Endothelial cell of umbilical vein (primary cell): ENCODE measurements at regions not wholly inside any gene's neighbourhood (a gene's known extent, or its start where the extent isn't known, plus 50 kb on each side); places are given as distances from the start of the nearest gene placed in this dataset.

Experiments
- BruUV-seq: library from RNA; stranded (reverse); fragments of 400-500 nt; replicated peaks from 2 replicates; lab custom pipeline; 2021; lab: Mats Ljungman, UMichigan
- CTCF ChIA-PET: fragments of 300-600, 350-600 bp; sonication (Branson Sonifier 250); formaldehyde crosslinking; loops from one replicate; lab custom pipeline; 2021; ENCODE audit warnings: antibody characterized with exemption, inconsistent platforms; lab: Charles Lee
- POLR2A ChIA-PET: fragments of 300-600, 350-600 bp; sonication (Branson Sonifier 250); formaldehyde crosslinking; loops from one replicate; lab custom pipeline; 2021; ENCODE audit warnings: antibody characterized with exemption, inconsistent platforms; lab: Charles Lee
- DNase-seq: peaks from one replicate; pipeline ENCODE4 v3.0.0-alpha.2; 2011; ENCODE audit warnings: low read depth, low spot score
- FAIRE-seq: peaks from 2 replicates; lab custom pipeline; 2011; peaks lifted over from hg19 to GRCh38; lab: Jason Lieb, UNC
- H2AFZ ChIP-seq: 2 replicates; pipeline ENCODE4 v1.6.0; 2012; ENCODE audit warnings: low read depth, low read length, control low read depth, inconsistent platforms
- H3K27ac ChIP-seq: 2 replicates; pipeline ENCODE4 v1.5.1; 2011; ENCODE audit warnings: low read depth, mild to moderate bottlenecking, control low read depth, low read length, moderate library complexity; ENCODE audit not compliant: insufficient read depth
- H3K27me3 ChIP-seq, 2 experiments: 2 replicates each; pipeline versions ENCODE4 v1.6.0 to v1.6.1; 2011; ENCODE audit warnings: low read length in 2 of 2, mixed read lengths in 1 of 2; ENCODE audit not compliant: control insufficient read depth in 2 of 2, insufficient read depth in 2 of 2
- H3K36me3 ChIP-seq, 2 experiments: 2 replicates in 1 of 2; 3 replicates in 1 of 2; pipeline ENCODE4 v1.5.1; 2011; ENCODE audit warnings: low read length in 2 of 2, mild to moderate bottlenecking in 1 of 2, moderate library complexity in 1 of 2; ENCODE audit not compliant: control insufficient read depth in 2 of 2, insufficient read depth in 2 of 2; ENCODE audit errors: extremely low read depth in 1 of 2
- H3K4me1 ChIP-seq: 3 replicates; pipeline ENCODE4 v1.5.1; 2011; ENCODE audit warnings: mild to moderate bottlenecking, low read length; ENCODE audit not compliant: control insufficient read depth, insufficient read depth; ENCODE audit errors: extremely low read depth
- H3K4me2 ChIP-seq: 2 replicates; pipeline ENCODE4 v1.6.1; 2011; ENCODE audit warnings: low read length, control low read depth, mixed read lengths; ENCODE audit not compliant: insufficient read depth
- H3K4me3 ChIP-seq, 3 experiments: fragments of 200-600 bp in 1 of 3; sonication (generic), shearing (Covaris generic) in 1 of 3; replicated peaks in 1 of 3; 2 replicates each; pipeline ENCODE4 v1.5.1; 2011 to 2016; ENCODE audit warnings: control low read depth in 3 of 3, low read length in 3 of 3, mild to moderate bottlenecking in 2 of 3, inconsistent platforms in 1 of 3, low read depth in 1 of 3, moderate library complexity in 1 of 3; ENCODE audit not compliant: insufficient read depth in 1 of 3
- H3K79me2 ChIP-seq: 2 replicates; pipeline ENCODE4 v1.6.0; 2012; ENCODE audit warnings: low read length, inconsistent platforms; ENCODE audit not compliant: control insufficient read depth, insufficient read depth
- H3K9ac ChIP-seq: replicated peaks from 2 replicates; pipeline ENCODE3; 2011; ENCODE audit warnings: low read length, control low read depth; ENCODE audit not compliant: insufficient read depth; ENCODE audit errors: extremely low read depth
- H3K9me1 ChIP-seq: replicated peaks from 3 replicates; pipeline ENCODE4 v1.6.0; 2011; ENCODE audit warnings: mild to moderate bottlenecking, low read length; ENCODE audit not compliant: control insufficient read depth, insufficient read depth; ENCODE audit errors: extremely low read depth
- H3K9me3 ChIP-seq: replicated peaks from 2 replicates; pipeline ENCODE4 v1.5.1; 2012; ENCODE audit warnings: low read length, inconsistent platforms; ENCODE audit not compliant: control insufficient read depth, insufficient read depth
- H4K20me1 ChIP-seq: replicated peaks from 2 replicates; pipeline ENCODE3; 2011; ENCODE audit warnings: mild to moderate bottlenecking, low read length; ENCODE audit not compliant: control insufficient read depth, insufficient read depth; ENCODE audit errors: extremely low read depth
- EZH2 ChIP-seq: IDR thresholded peaks from 2 replicates; pipeline ENCODE4 v1.6.1; 2012; ENCODE audit warnings: borderline replicate concordance, low read depth, mild to moderate bottlenecking, moderate library complexity, low read length, inconsistent platforms; ENCODE audit not compliant: severe bottlenecking
- FOS ChIP-seq: IDR thresholded peaks from 2 replicates; pipeline ENCODE4 v1.6.1; 2011; ENCODE audit warnings: mild to moderate bottlenecking, low read length, moderate library complexity, borderline replicate concordance; ENCODE audit not compliant: insufficient read depth
- GATA2 ChIP-seq: IDR thresholded peaks from 2 replicates; pipeline ENCODE4 v1.7.0; 2011; ENCODE audit warnings: low read depth, mild to moderate bottlenecking, moderate library complexity, mixed read lengths, low read length; ENCODE audit not compliant: insufficient read length, insufficient read depth
- JUN ChIP-seq: IDR thresholded peaks from 2 replicates; pipeline ENCODE4 v1.6.1; 2011; ENCODE audit warnings: borderline replicate concordance, low read depth; ENCODE audit not compliant: insufficient read length, insufficient read depth
- MAX ChIP-seq: IDR thresholded peaks from 2 replicates; pipeline ENCODE4 v1.6.1; 2011; ENCODE audit not compliant: insufficient read depth, insufficient read length
- MYC ChIP-seq: IDR thresholded peaks from one replicate; pipeline ENCODE4 v1.6.1; 2011; ENCODE audit warnings: mild to moderate bottlenecking, low read depth, low read length
- POLR2A ChIP-seq: IDR thresholded peaks from 2 replicates; pipeline ENCODE4 v1.6.1; 2012; ENCODE audit warnings: low read depth, mild to moderate bottlenecking, control low read depth, low read length
- POLR2AphosphoS5 ChIP-seq: IDR thresholded peaks from 2 replicates; pipeline ENCODE4 v1.6.1; 2012; ENCODE audit warnings: low read depth, mild to moderate bottlenecking, control low read depth, low read length, moderate library complexity; ENCODE audit not compliant: insufficient read depth
- dilution Hi-C: fragments of 300-500 bp; cut with MboI; formaldehyde crosslinking; loops from one replicate; pipeline ENCODE4 v1.15.0; 2019; ENCODE audit warnings: low sequenced_read_pairs; ENCODE audit not compliant: extremely low pct_ligation_motif_present
- intact Hi-C: fragments of 100-400 bp; cut with micrococcal nuclease; formaldehyde crosslinking; loops from one replicate; pipeline ENCODE4 v1.10.0; 2022
- TF ChIP-seq, protein P1 (sequence below), 2 donors: IDR thresholded peaks; 1 replicate in 1 of 2; 2 replicates in 1 of 2; pipeline ENCODE4 v1.5.1; 2011; ENCODE audit warnings: low read length in 2 of 2, mild to moderate bottlenecking in 2 of 2, moderate library complexity in 2 of 2, control low read depth in 1 of 2, inconsistent platforms in 1 of 2, low read depth in 1 of 2; ENCODE audit not compliant: insufficient read depth in 1 of 2; ENCODE audit errors: extremely low read depth in 1 of 2

DNA sequence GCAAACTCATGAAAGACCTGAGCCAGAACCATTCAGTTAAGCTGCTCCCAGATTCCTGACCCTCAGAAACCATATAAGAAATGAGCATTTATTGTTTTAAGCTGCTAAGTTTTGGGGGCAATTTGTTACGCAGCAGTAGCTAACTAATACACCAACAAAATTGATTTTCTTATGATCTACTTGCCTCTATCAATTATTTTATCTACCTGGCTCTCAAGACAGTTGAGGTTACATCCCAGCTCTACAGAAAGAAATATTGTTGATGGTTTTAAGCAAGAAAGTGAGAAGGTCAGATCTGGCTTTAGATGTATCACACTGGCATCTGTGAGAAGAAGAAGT lies 103.1 kb upstream of the MDM1 start:
- POLR2A ChIA-PET, result no interaction called here
- dilution Hi-C loops, result no loop called here

More for the DNA sequence above, 103.1 kb upstream of the MDM1 start:
- Histone ChIP-seq H3K9me1 (no peaks in the 10 kb centered on the region), H3K79me2 (no peaks in the 10 kb centered on the region), H3K4me2 (no peak overlapping the region), H3K9ac (no peak overlapping the region), H4K20me1 (no peaks in the 10 kb centered on the region), H3K27me3 (no peaks in the 10 kb centered on the region), H3K9me3 (no peaks in the 10 kb centered on the region), H2AFZ (no peak overlapping the region), H3K4me1 (no peaks in the 10 kb centered on the region), H3K36me3 (no peaks in the 10 kb centered on the region), H3K27ac (no peak overlapping the region), H3K4me3 (no peak overlapping the region)
- FAIRE-seq (no peak), DNase-seq (no peak)
- no TSS peak for BruUV-seq
- TF ChIP-seq, protein P1, sequence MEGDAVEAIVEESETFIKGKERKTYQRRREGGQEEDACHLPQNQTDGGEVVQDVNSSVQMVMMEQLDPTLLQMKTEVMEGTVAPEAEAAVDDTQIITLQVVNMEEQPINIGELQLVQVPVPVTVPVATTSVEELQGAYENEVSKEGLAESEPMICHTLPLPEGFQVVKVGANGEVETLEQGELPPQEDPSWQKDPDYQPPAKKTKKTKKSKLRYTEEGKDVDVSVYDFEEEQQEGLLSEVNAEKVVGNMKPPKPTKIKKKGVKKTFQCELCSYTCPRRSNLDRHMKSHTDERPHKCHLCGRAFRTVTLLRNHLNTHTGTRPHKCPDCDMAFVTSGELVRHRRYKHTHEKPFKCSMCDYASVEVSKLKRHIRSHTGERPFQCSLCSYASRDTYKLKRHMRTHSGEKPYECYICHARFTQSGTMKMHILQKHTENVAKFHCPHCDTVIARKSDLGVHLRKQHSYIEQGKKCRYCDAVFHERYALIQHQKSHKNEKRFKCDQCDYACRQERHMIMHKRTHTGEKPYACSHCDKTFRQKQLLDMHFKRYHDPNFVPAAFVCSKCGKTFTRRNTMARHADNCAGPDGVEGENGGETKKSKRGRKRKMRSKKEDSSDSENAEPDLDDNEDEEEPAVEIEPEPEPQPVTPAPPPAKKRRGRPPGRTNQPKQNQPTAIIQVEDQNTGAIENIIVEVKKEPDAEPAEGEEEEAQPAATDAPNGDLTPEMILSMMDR (IDR thresholded peaks at IDR 0.05; ENCODE audit: extremely low read depth in 1 of 2, insufficient read depth in 1 of 2, low read depth in 1 of 2, low read length in 2 of 2), result no peak
- TF ChIP-seq MYC (no peak), JUN (no peak), POLR2A (no peak), FOS (no peak), MAX (no peak), GATA2 (no peak), POLR2AphosphoS5 (no peak), EZH2 (no peak)
- intact Hi-C loops, result no loop called here
- CTCF ChIA-PET, result interaction anchor here (1.2 to 1.4 kb wide), 2 partner anchors 10 to 40 kb away, joined by 3 read pairs; no protein-coding TSS in a partner anchor
